Stimulated activated CD4-positive, alpha-beta T cell treated with anti-CD3 and anti-CD28 coated beads, Interleukin-1b, Interleukin-23, amount 100 ng/mL, for 1 hour (primary cell): ENCODE measurements at regions not wholly inside any gene's neighbourhood (a gene's known extent, or its start where the extent isn't known, plus 50 kb on each side); places are given as distances from the start of the nearest gene placed in this dataset.

ENCODE experiments used
- DNase-seq, 2 donors: peaks; one replicate each; pipeline ENCODE4 v3.0.0-alpha.2; 2020; ENCODE audit warnings: low read depth in 2 of 2

DNA sequence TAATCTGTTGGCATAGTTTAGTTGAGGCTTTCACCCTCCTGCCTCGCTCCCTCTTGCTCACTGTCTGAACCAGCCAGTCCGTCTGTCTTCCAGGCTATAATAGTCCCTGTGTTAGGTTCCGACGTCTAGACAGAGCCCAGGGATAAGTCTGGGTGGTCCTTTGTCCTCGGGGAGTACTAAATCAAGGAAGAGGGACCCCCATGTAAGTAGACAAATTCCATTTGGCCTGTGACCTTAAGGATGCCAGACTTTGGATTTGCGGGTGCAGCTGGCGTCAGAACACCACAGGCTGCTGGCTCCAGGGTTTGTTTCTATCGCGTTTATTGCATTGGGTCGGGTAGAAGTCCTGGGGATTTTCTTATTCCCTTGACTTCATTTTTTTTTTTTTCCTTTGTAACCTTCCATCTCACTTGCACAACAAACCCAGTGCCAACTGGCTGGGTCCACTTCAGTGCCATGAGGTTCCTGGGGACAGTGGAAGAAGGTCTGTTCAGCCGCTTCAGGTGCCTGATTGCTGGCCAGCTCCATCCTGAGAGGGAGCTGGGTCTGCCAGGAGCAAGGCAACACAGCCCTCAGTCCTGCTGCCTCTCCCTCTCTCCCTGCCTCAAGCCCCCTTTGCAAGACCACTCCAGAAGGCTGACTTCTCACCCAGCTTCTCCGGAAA is 95.4 kb upstream of the KLHL25 start:
- DNase-seq: no peak

DNA sequence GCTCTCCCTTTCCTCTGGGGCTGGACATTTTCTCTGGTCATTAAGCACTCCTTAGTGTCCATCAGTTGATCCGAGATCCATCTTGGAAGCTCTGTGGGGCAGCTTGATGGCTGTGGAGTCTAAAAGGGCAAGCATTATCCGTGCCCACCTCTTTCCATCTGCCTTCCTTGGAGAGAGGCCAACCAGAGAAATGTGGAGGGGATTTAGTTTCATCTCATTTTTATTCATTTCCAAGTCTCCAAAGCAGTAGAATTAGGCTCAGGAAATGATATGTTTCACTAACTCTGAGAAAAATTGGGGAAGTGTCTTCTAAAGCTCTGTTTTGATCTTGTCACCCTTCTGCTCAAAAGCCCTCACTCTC is 95.9 kb upstream of the KLHL25 start:
- no peak for DNase-seq

DNA sequence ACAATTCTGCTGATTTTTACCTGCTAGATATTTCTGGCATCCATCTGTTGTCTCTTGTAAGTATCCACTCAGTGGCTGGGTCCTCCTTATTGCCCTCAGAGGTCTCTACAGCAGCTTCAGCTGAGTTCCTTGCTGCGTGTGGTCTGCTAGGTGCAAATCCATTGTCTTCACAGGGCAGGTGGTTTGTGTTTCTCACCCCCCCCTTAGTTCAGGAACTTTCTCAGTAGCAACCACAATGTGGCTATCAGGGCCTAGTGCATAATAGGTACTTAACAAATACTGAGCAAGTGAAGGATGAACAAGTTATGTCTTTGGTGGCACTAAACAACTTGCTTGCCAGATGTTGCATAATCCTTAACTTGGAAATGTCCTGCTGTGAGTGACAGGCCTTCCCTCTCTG is 96.7 kb upstream of the KLHL25 start:
- no peak for DNase-seq

DNA sequence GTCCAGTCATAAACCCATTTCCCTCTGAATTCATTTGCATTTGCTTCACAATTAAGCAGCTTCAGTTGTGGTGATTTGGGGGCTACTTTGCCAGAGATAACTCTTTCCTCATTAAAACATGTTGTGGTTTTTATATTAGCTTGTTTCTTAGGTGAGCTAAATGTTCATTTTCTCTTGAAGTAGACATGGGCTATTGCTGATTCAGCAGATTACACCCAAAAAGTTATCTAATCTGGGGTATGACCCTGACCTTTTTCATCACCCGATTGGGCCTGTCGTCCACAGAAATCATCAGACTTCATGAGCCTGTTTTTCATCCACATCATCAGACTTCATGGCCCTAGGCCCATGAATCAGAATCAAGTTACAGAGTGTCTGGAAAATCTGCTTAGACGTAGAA is 97.5 kb upstream of the KLHL25 start:
- DNase-seq: no peak

DNA sequence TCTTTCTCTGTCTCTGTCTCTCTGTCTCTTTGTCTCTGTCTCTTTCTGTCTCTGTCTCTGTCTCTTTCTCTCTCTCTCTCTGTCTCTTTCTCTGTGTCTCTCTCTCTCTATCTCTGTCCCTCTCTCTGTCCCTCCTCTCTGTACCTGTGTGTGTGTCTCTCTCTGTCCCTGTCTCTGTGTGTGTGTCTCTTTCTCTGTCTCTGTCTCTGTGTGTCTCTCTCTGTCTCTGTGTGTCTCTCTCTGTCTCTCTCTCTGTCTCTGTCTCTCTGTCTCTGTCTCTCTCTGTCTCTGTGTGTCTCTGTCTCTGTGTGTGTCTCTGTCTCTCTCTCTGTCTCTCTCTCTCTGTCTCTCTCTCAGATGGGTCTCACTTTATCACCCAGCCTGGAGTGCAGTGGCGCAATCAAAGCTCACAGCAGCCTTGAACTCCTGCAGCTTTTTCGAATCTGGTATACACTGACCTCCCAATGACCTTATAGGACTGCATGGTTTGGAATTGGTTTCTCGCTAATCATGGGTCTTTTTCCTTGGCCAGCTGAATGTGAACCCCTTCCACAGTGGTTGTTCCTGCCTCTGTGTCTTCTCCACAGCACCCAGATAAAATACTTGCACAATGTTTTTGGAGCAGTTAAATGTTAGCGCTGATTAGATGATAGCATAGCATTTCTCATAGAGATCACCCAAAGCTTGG is 102.6 kb upstream of the KLHL25 start:
- DNase-seq: no peak

DNA sequence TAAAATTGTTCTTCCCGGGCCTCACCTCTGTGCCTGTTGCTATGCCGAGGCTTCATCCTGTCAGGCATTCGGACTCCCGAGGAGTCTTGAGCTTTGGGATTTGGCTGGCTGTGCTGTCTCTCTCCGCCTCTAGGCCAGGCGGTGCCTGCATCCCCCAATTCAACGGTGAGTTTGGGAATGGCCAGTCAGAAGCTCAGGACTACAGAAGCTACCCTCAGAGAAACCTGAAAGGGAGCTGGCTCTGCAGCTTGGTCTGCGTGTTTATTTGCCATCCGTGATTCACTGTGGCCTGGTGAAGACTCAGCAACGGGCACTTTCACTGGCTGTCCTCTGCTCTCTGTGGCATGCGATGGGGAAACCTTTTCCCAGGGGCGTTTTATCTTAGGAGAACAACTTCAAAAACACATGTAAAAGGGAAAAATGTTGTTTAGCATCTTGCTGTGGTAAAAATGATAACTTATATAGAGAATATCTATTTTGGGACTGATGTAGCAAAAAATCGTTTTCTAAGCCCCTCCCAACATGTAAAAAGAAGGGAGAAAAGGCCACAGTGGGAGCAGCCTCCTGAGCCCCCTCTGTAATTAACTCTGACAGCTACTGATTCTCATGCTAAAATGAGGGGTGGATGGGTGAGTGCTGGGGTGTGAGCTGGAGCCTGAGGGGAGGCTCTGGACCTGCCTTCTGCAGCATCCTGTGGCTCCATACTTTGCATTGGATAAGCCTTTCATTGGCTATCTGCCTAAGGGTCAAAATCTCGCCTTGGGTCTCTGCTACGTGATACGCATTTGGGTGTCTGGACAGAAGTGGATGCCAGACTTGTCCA is 103.4 kb upstream of the KLHL25 start:
- DNase-seq: no peak

DNA sequence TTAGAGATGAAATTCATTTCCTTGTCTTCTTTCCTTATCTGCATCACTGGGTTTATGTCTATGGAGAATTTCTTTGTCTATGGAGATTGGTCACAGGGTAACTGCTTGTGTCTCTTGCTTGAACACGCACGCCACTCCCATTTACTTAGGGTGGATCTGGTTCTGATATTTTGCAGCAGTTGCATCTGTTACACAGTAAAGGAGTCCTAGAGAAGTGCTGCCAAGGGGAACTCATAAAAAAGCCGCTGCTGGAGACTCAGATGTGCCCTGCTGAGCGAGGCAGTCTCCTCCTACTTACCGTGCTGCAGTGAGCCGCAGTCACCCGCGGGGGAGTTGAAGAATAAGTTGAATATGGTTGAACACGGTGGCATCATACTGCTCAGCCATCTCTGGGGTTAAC is 105.2 kb upstream of the KLHL25 start:
- no peak for DNase-seq

DNA sequence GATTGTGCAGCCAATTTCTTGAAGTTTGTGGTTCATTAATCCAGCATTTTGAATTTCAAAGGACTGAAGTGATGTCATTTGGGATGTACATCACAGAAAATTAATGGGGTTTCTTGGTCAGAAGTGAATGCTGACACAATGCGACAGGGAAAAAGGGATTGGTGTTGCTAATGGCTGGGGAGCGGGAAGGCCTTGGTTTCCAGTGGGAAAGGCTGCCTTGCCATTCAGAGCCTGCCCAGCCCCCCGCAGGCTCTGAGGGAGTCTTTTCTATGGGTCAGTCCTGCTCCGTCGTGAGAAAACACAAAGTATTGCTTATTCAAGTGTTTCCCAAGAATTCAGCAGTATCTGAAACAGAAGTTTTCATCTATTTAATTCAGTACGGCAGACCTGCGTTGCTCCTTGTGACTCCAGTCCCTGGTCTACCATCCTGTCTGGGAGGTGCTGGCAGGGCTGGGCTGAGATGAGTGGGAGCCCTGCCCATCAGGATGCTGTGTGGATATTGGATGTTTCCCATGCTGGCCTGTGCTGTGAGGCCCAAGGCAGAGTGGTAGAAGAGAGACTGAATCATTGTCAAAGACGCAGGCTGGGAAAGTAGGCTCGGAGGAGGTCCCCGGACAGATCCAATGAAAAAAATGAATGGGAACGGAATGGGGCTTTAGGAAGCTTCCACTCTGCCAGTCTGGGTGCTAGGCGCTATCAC is 111.2 kb upstream of the KLHL25 start:
- no peak for DNase-seq

DNA sequence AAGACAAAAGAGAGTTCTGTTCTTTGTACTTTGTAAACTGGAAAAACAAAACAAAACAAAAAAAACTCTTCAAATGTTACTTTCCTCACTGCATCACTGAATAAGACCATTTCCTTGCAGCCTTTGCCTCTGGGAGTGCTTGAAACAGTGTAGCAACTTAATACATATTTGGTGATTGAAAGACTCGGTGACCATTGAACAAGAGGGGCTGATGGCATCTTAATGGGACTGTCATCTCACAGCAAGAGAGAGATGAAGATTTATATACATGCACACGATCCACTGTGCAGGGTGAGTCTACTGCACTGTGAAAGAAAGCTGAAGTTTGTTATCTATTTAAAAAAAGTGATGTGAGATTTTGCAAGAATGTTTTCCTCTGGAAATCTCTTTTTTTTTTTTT is 111.9 kb upstream of the KLHL25 start:
- no peak for DNase-seq

DNA sequence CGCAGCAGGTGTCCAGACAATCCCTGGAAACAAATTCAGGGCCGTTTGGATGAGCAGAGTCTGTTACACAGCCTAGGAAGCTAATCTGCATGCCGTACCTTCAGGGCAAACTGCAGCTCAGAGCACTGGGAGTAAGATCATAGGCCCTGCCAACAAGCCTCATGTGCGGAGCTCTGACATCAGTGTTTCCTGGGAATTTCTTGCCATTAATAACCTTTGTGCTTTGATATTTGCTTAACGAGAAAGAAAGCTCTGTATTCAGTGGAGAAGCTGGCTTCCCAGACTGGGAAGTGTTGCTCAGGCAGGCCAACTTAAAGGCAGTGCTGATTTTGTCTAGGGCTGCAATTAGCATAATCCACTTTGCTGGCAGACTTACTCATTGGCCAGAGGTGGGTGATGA is 116.1 kb upstream of the KLHL25 start:
- no peak for DNase-seq

DNA sequence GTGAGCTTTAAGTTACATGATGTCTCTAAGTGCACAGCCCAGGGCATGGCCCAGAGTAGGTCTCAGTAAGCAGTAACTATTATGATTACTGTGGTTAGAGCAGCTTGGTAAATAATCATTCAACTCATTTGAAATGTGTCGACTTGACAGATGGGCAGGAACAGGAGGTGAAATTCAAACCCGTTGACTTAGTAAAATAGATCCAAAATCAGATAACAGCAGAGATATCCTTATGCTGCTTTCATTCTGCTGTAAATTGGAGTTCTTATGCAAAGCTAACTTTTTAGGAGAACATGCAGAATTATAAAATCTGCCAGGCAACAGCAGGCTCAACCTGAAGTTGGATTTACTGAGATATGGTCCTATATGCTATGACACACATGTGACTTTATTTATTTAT is 118.7 kb upstream of the KLHL25 start:
- DNase-seq: no peak

DNA sequence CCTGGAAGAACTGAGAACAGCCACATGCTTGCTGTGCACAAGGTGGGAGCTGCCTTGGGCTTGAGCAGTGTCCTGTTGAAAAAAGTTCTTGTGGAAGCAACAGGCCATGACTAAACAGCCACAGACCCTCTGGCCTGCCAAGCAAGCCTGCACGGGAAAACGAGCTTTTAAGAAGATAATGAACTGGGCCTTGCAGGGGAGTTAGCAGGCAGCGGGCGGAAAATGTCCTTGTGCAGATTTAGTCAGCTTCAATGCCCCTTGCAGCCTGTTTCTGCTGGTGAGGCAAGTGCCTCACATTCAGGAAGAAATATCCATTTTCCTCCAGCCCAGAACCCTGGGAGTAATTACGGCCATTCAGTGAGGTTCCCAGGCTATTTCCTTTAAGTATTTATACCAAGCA is 126.2 kb upstream of the KLHL25 start:
- no peak for DNase-seq

DNA sequence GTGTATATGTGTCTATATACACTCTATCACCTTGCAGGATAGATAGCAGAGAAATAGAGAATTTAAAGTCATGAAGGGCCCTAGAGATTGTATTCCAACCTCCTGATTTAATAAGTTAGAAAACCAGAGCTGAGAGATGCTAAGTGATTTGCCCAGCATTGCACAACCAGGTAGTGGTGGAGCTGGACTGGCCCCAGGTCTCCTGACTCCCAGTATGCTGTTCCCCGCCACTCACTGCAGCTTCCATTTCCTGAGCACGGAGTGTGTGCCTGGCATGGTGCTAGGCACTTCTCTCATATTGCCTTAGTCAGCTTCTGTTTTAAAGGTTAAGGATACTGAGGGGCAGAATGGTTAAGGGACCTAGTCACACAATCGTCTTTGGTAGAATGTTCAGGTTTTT is 129.4 kb upstream of the KLHL25 start:
- DNase-seq: no peak

DNA sequence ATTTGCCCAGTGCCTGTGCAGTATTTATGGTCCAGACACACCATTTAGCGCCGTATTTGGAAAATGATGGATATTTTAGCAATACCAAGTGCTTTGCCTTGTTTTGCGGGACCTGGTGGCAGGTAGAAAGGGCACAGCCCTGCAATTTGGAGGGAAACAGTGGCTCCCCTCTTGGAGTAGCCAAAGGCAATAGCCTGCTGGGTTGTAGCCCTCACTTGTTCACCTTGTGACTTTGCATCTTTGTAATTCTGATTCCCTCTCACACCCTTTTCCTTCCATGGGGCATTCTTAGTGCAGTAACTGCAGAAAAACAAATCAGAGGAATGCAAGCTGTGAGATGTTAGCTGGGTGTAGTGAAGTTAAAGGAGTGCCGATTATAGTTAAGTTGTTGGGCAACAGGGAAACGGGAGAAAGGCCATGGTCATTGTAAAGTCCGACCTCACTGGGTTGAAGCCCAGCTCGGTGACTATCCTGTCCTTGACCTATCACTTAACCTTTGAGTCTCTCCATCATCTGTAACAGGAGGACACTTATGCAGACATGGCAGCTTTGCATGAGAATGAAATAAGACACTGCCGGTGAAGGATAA is 131.0 kb upstream of the KLHL25 start:
- DNase-seq: no peak

DNA sequence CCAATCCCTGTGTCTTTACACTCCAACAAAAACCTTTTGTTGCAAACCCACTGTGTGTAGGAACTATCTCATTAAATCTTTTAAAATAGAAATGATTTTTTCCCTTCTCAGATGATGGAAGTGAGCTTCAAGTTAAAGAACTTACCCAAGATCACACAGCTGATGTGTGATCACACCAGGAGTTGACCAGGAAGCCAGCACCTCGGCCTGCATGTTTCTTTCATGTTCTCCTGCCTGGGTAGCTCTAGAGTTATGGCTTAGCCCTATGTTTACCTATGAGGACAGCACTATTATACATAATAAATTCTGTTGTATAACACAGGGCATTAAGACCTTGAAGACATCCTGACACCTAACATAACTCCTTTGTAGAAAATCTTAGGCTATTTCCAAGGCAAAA is 132.1 kb upstream of the KLHL25 start:
- no peak for DNase-seq

DNA sequence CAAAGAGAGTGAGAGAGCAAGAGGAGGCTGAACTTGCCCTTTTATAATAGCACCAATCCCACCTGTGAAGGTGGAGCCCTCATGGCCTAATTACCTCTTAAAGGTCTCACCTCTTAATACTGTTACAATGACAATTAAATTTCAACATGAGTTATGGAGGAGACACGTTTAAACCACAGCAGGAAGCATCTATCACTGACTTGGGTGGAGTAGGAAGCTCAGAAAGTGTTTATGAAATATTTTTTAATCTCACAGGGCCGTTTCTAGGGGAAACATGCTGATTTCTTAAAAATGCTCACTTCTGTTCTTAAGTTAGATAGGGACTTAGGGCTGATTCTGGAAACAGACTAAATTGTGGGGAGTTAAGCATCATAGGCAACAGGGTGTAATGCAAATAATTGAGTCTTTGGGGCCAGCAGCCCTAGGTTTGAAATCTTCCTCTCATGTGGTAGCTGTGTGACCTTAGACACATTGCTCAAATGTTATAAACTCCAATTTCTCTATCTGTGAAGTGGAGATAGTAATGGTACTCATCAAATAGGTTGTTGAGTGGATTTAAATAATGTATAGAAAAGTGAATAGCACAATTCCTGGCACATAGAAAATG is 133.3 kb upstream of the KLHL25 start:
- DNase-seq: no peak

DNA sequence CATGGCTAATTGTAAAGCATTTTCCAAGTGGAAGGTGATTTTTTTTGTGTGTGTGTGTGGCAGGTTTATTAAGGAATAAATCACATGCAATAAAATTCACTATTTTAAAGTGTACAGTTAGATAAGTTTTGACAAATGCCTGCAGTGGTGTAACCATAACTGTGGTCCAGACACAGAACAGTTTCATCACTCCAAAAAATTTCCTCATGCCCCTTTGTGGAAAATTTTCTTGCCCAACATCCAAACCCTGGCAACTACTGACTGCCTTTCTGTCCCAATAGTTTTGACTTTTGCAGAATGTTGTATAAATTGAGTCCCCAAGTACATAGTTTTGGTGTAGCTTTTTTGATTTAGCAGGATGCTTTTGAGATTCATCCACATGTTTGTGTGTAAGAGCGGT is 135.1 kb upstream of the KLHL25 start:
- DNase-seq: no peak

DNA sequence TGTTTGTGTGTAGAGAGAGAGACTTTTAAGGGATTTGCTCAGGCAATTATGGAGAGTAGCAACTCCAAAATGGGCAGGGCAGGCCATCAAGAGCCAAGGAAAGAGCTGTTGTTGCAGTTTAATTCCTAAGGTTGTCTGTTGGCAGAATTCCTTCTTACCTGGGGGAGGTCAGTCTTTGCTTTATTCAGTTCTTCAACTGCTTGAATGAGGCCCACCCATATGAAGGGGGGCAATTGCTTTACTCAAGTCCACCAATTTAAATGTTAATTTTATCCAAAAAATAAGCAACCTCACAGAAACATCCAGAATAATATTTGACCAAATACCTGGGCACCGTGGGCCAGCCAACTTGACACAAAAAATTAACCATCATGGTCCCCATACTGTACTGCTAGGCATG is 137.7 kb upstream of the KLHL25 start:
- no peak for DNase-seq

DNA sequence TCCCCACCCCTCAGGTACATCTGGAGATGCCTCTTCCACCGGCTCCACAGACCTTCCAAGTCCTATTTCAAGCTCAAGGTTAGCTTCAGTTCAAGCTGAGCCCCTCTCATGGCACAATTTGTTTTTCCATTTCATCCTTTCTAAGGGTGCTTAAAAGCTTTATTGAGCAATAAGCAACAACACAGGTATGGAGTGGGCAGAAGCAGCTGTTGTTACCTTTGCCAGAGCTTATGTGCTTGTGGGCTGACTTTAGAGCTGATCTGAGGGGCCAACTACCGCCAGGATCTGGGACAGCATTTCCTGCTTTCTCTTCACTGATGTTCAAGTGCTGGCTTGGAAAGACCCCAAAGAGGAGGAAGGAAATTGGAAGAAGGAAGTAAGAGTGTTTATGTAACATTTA is 140.0 kb upstream of the KLHL25 start:
- no peak for DNase-seq

DNA sequence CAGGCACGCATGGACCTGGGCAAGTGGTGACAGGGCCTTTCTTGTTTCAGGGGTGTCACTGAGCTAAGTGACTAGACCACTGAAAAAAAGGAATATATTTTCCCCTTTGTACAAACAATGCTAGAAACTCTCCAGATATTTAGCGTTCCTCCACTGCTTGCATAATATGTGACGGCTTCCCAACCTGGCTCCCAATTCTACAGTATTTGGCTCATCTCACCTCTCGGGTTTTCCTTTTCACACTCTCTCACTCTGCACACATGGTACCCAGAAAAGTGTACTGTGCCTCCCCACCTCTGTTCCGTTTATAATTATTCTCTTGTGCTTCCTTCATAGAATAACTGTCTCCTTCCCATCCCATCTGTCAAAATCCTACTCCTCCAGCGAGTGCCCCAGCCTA is 140.5 kb upstream of the KLHL25 start:
- no peak for DNase-seq

DNA sequence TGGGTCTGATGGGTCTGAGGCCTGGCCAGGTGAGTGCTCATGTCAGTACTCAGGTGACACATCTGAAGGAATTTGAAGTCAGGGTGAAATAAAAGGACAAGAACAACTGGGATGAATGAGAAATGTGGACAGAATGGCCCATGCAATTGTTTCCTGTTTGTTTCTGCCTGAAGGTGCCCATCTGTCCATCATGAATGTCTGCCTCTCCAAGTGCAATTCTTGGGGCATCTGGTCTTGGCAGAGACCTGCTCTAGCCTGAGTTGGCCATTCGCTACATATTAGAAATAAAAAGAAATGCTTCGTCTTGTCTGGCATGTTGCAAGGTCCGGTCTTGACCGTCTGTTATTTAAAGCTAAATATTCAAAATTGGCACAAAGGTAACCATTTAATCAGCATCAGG is 142.0 kb upstream of the AGBL1 start:
- no peak for DNase-seq
